ENCODE measurements at regions not wholly inside any gene's neighbourhood (a gene's known extent, or its start where the extent isn't known, plus 50 kb on each side); places are given as distances from the start of the nearest gene placed in this dataset.
"Not testable (repeated sequence)": the region's sequence is repeated elsewhere in the genome, so short reads cannot be mapped to it uniquely, and the experiment has no call there.

- Histone ChIP-seq H3K27ac (no peak overlapping the region), H3K27me3 (replicated peaks) (no peaks in the 10 kb centered on the region), H3K4me3 (ENCODE audit: low read depth, low read length) (no peak overlapping the region), H3K36me3 (replicated peaks) (no peaks in the 10 kb centered on the region)
- no peak for TF ChIP-seq CTCF (IDR thresholded peaks at IDR 0.05; ENCODE audit: low read depth, low read length, missing control alignments)
- no peak for DNase-seq
- in situ Hi-C loops (cut with HindIII; ENCODE audit: low pct_ligation_motif_present, low sequenced_read_pairs): no loop called here
These were observed 116.3 kb downstream of the BMP15 start for GRCh38 chrX:51026862-51027261.

- no peak for TF ChIP-seq CTCF (IDR thresholded peaks at IDR 0.05; ENCODE audit: low read depth, low read length, missing control alignments)
- in situ Hi-C loops (cut with HindIII; ENCODE audit: low pct_ligation_motif_present, low sequenced_read_pairs): no loop called here
- no peaks in the 10 kb centered on the region for H3K36me3 ChIP-seq (replicated peaks)
- no peak overlapping the region for H3K4me3 ChIP-seq (ENCODE audit: low read depth, low read length)
- DNase-seq: no peak
- H3K27ac ChIP-seq: no peak overlapping the region
- no peaks in the 10 kb centered on the region for H3K27me3 ChIP-seq (replicated peaks)
These were observed 125.2 kb downstream of the BMP15 start for GRCh38 chrX:51035746-51036145.

GRCh38 chrX:51047950-51048349, 137.4 kb downstream of the BMP15 start:
- TF ChIP-seq CTCF (IDR thresholded peaks at IDR 0.05; ENCODE audit: low read depth, low read length, missing control alignments): no peak
- DNase-seq: no peak

GRCh38 chrX:51053741-51054140, 143.2 kb downstream of the BMP15 start:
- Histone ChIP-seq H3K27me3 (replicated peaks) (no peaks in the 10 kb centered on the region), H3K36me3 (replicated peaks) (no peaks in the 10 kb centered on the region), H3K4me3 (ENCODE audit: low read depth, low read length) (no peak overlapping the region), H3K27ac (no peak overlapping the region)
- DNase-seq: no peak
- in situ Hi-C loops (cut with HindIII; ENCODE audit: low pct_ligation_motif_present, low sequenced_read_pairs): no loop called here
- no peak for TF ChIP-seq CTCF (IDR thresholded peaks at IDR 0.05; ENCODE audit: low read depth, low read length, missing control alignments)

More at GRCh38 chrX:51047950-51048349, 137.4 kb downstream of the BMP15 start:
- in situ Hi-C loops (cut with HindIII; ENCODE audit: low pct_ligation_motif_present, low sequenced_read_pairs): no loop called here
- Histone ChIP-seq H3K27me3 (replicated peaks) (no peaks in the 10 kb centered on the region), H3K4me3 (ENCODE audit: low read depth, low read length) (no peak overlapping the region), H3K36me3 (replicated peaks) (no peaks in the 10 kb centered on the region), H3K27ac (no peak overlapping the region)

- in situ Hi-C loops (cut with HindIII; ENCODE audit: low pct_ligation_motif_present, low sequenced_read_pairs): no loop called here
- Histone ChIP-seq H3K27ac (no peak overlapping the region), H3K27me3 (replicated peaks) (no peaks in the 10 kb centered on the region), H3K4me3 (ENCODE audit: low read depth, low read length) (no peak overlapping the region), H3K36me3 (replicated peaks) (no peaks in the 10 kb centered on the region)
- TF ChIP-seq CTCF (IDR thresholded peaks at IDR 0.05; ENCODE audit: low read depth, low read length, missing control alignments): no peak
- no peak for DNase-seq
These were observed 187.5 kb downstream of the BMP15 start for GRCh38 chrX:51098046-51098445.

GRCh38 chrX:51119058-51119926, 208.8 kb downstream of the BMP15 start:
- H3K36me3 ChIP-seq (replicated peaks); H3K27ac ChIP-seq; in situ Hi-C loops (cut with HindIII; ENCODE audit: low pct_ligation_motif_present, low sequenced_read_pairs); H3K27me3 ChIP-seq (replicated peaks); H3K4me3 ChIP-seq (ENCODE audit: low read depth, low read length); DNase-seq: not testable (repeated sequence)

- H3K27ac ChIP-seq; H3K4me3 ChIP-seq (ENCODE audit: low read depth, low read length); DNase-seq; H3K36me3 ChIP-seq (replicated peaks); H3K27me3 ChIP-seq (replicated peaks); in situ Hi-C loops (cut with HindIII; ENCODE audit: low pct_ligation_motif_present, low sequenced_read_pairs): not testable (repeated sequence)
These were observed 206.9 kb upstream of the NUDT10 start for GRCh38 chrX:51125743-51126142.

Measured in brain microvascular endothelial cell (primary cell).